GM21529 (cell line): ENCODE measurements at regions not wholly inside any gene's neighbourhood (a gene's known extent, or its start where the extent isn't known, plus 50 kb on each side); places are given as distances from the start of the nearest gene placed in this dataset.

Experiments
- ATAC-seq: cut with Tn5 transposase; IDR thresholded peaks from one replicate; pipeline ENCODE4 v1.9.1; 2021; ENCODE audit not compliant: unreplicated experiment

GRCh38 chr17:57174591-57174990 is 81.7 kb upstream of the MSI2 start:
- peak; percentile 89 for ATAC-seq

GRCh38 chr17:57178839-57179238 is 77.5 kb upstream of the MSI2 start:
- no peak for ATAC-seq

GRCh38 chr17:57182621-57183020 is 73.7 kb upstream of the MSI2 start:
- ATAC-seq: no peak

GRCh38 chr17:57186226-57187019 is 69.9 kb upstream of the MSI2 start:
- ATAC-seq: no peak

GRCh38 chr17:57187391-57187790 is 68.9 kb upstream of the MSI2 start:
- no peak for ATAC-seq

GRCh38 chr17:57195785-57196460 is 60.4 kb upstream of the MSI2 start:
- ATAC-seq: no peak

- ATAC-seq: no peak
Measured at GRCh38 chr17:57197466-57198071, 58.8 kb upstream of the MSI2 start.

GRCh38 chr17:57201481-57201880 is 54.8 kb upstream of the MSI2 start:
- no peak for ATAC-seq

GRCh38 chr17:57203040-57203439 is 53.3 kb upstream of the MSI2 start:
- no peak for ATAC-seq
